DOHH2 (cell line): ENCODE measurements at regions not wholly inside any gene's neighbourhood (a gene's known extent, or its start where the extent isn't known, plus 50 kb on each side); places are given as distances from the start of the nearest gene placed in this dataset.

ENCODE experiments used
- H3F3A ChIP-seq: fragments of 200-600 bp; sonication (generic), shearing (Covaris generic); 2 replicates; pipeline ENCODE4 v1.6.0; 2016; ENCODE audit warnings: antibody characterized with exemption, mild to moderate bottlenecking; ENCODE audit not compliant: control insufficient read depth, insufficient read depth
- H3K27ac ChIP-seq: fragments of 200-600 bp; sonication (generic); 2 replicates; pipeline ENCODE4 v1.5.1; 2014; ENCODE audit warnings: low read depth, mild to moderate bottlenecking, low read length, moderate library complexity
- H3K27me3 ChIP-seq: fragments of 200-600 bp; sonication (generic); 2 replicates; pipeline ENCODE4 v1.6.1; 2014; ENCODE audit warnings: mild to moderate bottlenecking, low read length, mixed read lengths; ENCODE audit not compliant: control insufficient read depth
- H3K36me3 ChIP-seq: fragments of 200-600 bp; sonication (generic); 2 replicates; pipeline ENCODE4 v1.6.1; 2014; ENCODE audit warnings: mild to moderate bottlenecking, low read length, moderate library complexity, mixed read lengths; ENCODE audit not compliant: control insufficient read depth
- H3K4me1 ChIP-seq: fragments of 200-600 bp; sonication (generic); 2 replicates; pipeline ENCODE4 v1.6.1; 2014; ENCODE audit warnings: mild to moderate bottlenecking, low read length, mixed read lengths; ENCODE audit not compliant: control insufficient read depth
- H3K4me2 ChIP-seq: fragments of 200-600 bp; sonication (generic); 2 replicates; pipeline ENCODE4 v1.6.0; 2014; ENCODE audit warnings: mild to moderate bottlenecking, low read length, moderate library complexity
- H3K4me3 ChIP-seq: fragments of 200-600 bp; sonication (generic); 2 replicates; pipeline ENCODE4 v1.5.1; 2014; ENCODE audit warnings: mild to moderate bottlenecking, low read length, mixed read lengths
- H3K79me2 ChIP-seq: fragments of 200-600 bp; sonication (generic); 2 replicates; pipeline ENCODE4 v1.6.1; 2014; ENCODE audit warnings: mild to moderate bottlenecking, low read length, mixed read lengths; ENCODE audit not compliant: control insufficient read depth
- H3K9me2 ChIP-seq: fragments of 200-600 bp; sonication (generic); replicated peaks from 2 replicates; pipeline ENCODE4 v1.6.1; 2014; ENCODE audit warnings: mild to moderate bottlenecking, low read length, mixed read lengths; ENCODE audit not compliant: control insufficient read depth
- H3K9me3 ChIP-seq: fragments of 200-600 bp; sonication (generic); 2 replicates; pipeline ENCODE4 v1.6.1; 2014; ENCODE audit warnings: antibody characterized with exemption, low read length, mixed read lengths; ENCODE audit not compliant: control insufficient read depth, insufficient read depth
- H4K20me1 ChIP-seq: fragments of 200-600 bp; sonication (generic); 2 replicates; pipeline ENCODE4 v1.6.0; 2014; ENCODE audit warnings: low read depth, mild to moderate bottlenecking, antibody characterized with exemption, low read length, moderate library complexity; ENCODE audit not compliant: control insufficient read depth, insufficient read depth
- EZH2phosphoT487 ChIP-seq: fragments of 200-600 bp; sonication (generic); IDR thresholded peaks from 2 replicates; pipeline ENCODE4 v1.6.1; 2017; ENCODE audit warnings: borderline replicate concordance, mild to moderate bottlenecking, antibody characterized with exemption, low read length, moderate library complexity, mixed read lengths
- TF ChIP-seq, protein P1 (sequence below): fragments of 200-600 bp; sonication (generic); IDR thresholded peaks from one replicate; pipeline ENCODE4 v1.5.1; 2014; ENCODE audit warnings: antibody characterized with exemption, mild to moderate bottlenecking, low read depth, low read length; ENCODE audit not compliant: poor library complexity, severe bottlenecking

DNA sequence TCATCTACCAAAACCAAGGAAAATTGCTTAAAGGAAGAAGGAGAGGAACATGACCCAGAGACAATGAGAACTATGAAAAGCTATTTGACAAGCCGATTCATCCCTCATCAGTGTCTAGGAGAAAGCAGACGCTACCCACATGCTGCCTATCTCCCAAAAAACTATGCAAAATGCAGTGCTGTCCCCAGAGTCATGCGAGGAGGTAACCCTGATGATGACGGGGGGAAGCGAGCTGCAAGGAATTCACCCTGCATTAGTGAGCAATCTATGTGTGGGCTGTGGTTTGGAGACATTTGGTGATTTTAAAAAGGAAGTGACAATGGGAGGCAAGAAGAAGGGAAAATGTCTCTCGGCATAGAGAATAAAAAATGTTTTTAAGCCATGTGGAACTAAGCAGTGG is 472.7 kb downstream of the CMPK2 start:
- Histone ChIP-seq H3K4me3 (no peak overlapping the region), H3K79me2 (no peaks in the 10 kb centered on the region), H3K9me3 (peaks cover 3% of the 10 kb centered on the region), H4K20me1 (no peaks in the 10 kb centered on the region), H3K27ac (no peak overlapping the region), H3K27me3 (no peaks in the 10 kb centered on the region), H3K36me3 (no peaks in the 10 kb centered on the region), H3K9me2 (no peaks in the 10 kb centered on the region), H3K4me1 (no peaks in the 10 kb centered on the region), H3K4me2 (no peak overlapping the region), H3F3A (no peaks in the 10 kb centered on the region)
- TF ChIP-seq, protein P1, sequence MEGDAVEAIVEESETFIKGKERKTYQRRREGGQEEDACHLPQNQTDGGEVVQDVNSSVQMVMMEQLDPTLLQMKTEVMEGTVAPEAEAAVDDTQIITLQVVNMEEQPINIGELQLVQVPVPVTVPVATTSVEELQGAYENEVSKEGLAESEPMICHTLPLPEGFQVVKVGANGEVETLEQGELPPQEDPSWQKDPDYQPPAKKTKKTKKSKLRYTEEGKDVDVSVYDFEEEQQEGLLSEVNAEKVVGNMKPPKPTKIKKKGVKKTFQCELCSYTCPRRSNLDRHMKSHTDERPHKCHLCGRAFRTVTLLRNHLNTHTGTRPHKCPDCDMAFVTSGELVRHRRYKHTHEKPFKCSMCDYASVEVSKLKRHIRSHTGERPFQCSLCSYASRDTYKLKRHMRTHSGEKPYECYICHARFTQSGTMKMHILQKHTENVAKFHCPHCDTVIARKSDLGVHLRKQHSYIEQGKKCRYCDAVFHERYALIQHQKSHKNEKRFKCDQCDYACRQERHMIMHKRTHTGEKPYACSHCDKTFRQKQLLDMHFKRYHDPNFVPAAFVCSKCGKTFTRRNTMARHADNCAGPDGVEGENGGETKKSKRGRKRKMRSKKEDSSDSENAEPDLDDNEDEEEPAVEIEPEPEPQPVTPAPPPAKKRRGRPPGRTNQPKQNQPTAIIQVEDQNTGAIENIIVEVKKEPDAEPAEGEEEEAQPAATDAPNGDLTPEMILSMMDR: no peak
- TF ChIP-seq EZH2phosphoT487: no peak

DNA sequence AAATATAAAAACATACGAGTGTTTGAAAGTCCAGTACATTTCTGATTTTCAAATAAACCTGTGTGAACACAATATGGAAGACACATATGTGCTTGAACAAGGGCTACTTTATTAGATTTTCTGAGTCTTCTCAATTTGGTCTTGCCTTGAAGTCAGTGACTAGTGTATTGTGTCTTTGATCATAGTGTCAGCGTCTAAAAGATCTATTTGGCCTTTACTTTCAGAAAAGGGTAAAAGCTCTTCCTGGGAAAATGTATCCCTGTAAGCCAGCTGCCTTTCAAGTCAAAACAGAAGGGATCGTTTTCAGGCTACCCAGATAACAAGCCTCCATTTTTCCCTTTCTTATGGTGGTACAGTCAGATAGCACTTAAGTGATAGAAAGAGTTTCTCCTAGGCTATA is 471.9 kb downstream of the CMPK2 start:
- Histone ChIP-seq H3K27ac (no peak overlapping the region), H3K27me3 (no peaks in the 10 kb centered on the region), H3K9me2 (no peaks in the 10 kb centered on the region), H3K36me3 (no peaks in the 10 kb centered on the region), H3K79me2 (no peaks in the 10 kb centered on the region), H3K4me1 (no peaks in the 10 kb centered on the region), H4K20me1 (no peaks in the 10 kb centered on the region), H3F3A (no peaks in the 10 kb centered on the region), H3K4me3 (no peak overlapping the region), H3K4me2 (no peak overlapping the region), H3K9me3 (peaks cover 3% of the 10 kb centered on the region)
- no peak for TF ChIP-seq EZH2phosphoT487
- TF ChIP-seq, protein P1: no peak

- Histone ChIP-seq H3K9me2 (no peaks in the 10 kb centered on the region), H3K27me3 (no peaks in the 10 kb centered on the region), H3K9me3 (peaks cover 3% of the 10 kb centered on the region), H3K27ac (no peak overlapping the region), H3K79me2 (no peaks in the 10 kb centered on the region), H3K36me3 (no peaks in the 10 kb centered on the region), H3F3A (no peaks in the 10 kb centered on the region), H3K4me2 (no peak overlapping the region), H4K20me1 (no peaks in the 10 kb centered on the region), H3K4me3 (no peak overlapping the region), H3K4me1 (no peaks in the 10 kb centered on the region)
- no peak for TF ChIP-seq EZH2phosphoT487
- TF ChIP-seq, protein P1: no peak
Measured at GRCh38 chr2:6394276-6394675, 471.4 kb downstream of the CMPK2 start.

DNA sequence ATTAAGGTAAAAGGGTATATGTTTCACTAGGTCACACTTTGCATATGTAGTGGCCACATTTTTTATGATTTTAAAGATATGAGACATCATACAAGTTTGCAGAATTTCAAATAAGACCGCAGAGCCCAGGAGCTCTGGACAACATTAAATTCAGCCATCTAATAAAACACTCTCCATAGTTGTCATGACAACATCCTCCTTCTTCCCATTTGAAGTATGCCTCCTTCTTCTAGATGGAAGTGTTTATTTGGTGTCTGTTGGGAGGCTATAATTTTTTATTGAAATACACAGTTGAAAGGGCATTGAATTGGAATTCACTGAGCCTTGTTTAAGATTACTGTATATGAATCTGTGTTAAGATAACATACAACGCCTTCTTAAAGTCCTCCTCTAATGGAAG is 467.3 kb downstream of the CMPK2 start:
- H3K27me3 ChIP-seq: no peaks in the 10 kb centered on the region
- H3K36me3 ChIP-seq: no peaks in the 10 kb centered on the region
- TF ChIP-seq, protein P1: no peak
- H3K27ac ChIP-seq: no peak overlapping the region
- no peaks in the 10 kb centered on the region for H3K9me2 ChIP-seq
- H3K4me1 ChIP-seq: no peaks in the 10 kb centered on the region
- H3K4me2 ChIP-seq: no peak overlapping the region
- peaks cover 3% of the 10 kb centered on the region for H3K9me3 ChIP-seq
- no peaks in the 10 kb centered on the region for H3K79me2 ChIP-seq
- H4K20me1 ChIP-seq: no peaks in the 10 kb centered on the region
- no peak overlapping the region for H3K4me3 ChIP-seq
- H3F3A ChIP-seq: no peaks in the 10 kb centered on the region
